Epithelial cell of esophagus (primary cell): ENCODE measurements at regions not wholly inside any gene's neighbourhood (a gene's known extent, or its start where the extent isn't known, plus 50 kb on each side); places are given as distances from the start of the nearest gene placed in this dataset.

Experiments
- DNase-seq: peaks from one replicate; pipeline ENCODE4 v3.0.0; 2010; ENCODE audit warnings: low read depth
- H3K4me3 ChIP-seq: 2 replicates; pipeline ENCODE4 v1.5.1; 2011; ENCODE audit warnings: mild to moderate bottlenecking, low read length, control low read depth
- TF ChIP-seq, protein P1 (sequence below): IDR thresholded peaks from 2 replicates; pipeline ENCODE4 v1.5.1; 2011; ENCODE audit warnings: low read depth, mild to moderate bottlenecking, low read length, control low read depth, inconsistent platforms; ENCODE audit not compliant: insufficient read depth; ENCODE audit errors: missing control alignments

- TF ChIP-seq, protein P1, sequence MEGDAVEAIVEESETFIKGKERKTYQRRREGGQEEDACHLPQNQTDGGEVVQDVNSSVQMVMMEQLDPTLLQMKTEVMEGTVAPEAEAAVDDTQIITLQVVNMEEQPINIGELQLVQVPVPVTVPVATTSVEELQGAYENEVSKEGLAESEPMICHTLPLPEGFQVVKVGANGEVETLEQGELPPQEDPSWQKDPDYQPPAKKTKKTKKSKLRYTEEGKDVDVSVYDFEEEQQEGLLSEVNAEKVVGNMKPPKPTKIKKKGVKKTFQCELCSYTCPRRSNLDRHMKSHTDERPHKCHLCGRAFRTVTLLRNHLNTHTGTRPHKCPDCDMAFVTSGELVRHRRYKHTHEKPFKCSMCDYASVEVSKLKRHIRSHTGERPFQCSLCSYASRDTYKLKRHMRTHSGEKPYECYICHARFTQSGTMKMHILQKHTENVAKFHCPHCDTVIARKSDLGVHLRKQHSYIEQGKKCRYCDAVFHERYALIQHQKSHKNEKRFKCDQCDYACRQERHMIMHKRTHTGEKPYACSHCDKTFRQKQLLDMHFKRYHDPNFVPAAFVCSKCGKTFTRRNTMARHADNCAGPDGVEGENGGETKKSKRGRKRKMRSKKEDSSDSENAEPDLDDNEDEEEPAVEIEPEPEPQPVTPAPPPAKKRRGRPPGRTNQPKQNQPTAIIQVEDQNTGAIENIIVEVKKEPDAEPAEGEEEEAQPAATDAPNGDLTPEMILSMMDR, result no peak
- DNase-seq, result no peak
- no peak overlapping the region for H3K4me3 ChIP-seq
Measured at GRCh38 chr4:38582889-38583470, 81.0 kb upstream of the KLF3 start.

DNA sequence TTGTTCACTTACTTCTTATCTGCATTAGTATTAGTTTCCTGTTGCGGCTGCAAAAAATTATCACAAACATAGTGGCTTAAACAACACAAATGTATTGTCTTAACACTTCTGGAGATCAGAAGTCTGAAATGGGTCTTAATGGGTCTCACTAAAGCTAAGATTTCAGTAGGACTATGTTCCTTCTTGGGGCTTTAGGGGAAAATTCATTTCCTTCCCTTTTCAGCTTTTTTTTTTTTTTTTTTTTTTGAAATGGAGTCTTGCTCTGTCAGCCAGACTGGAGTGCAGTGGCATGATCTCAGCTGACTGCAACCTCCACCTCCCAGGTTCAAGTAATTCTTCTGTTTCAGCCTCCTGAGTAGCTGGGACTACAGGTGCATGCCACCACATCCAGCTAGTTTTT lies 78.1 kb upstream of the KLF3 start:
- no peak for DNase-seq
- H3K4me3 ChIP-seq, result no peak overlapping the region
- TF ChIP-seq, protein P1, result no peak

- H3K4me3 ChIP-seq, result no peak overlapping the region
- DNase-seq, result no peak
- TF ChIP-seq, protein P1, result no peak
Measured at GRCh38 chr4:38587106-38587505, 76.9 kb upstream of the KLF3 start.

DNA sequence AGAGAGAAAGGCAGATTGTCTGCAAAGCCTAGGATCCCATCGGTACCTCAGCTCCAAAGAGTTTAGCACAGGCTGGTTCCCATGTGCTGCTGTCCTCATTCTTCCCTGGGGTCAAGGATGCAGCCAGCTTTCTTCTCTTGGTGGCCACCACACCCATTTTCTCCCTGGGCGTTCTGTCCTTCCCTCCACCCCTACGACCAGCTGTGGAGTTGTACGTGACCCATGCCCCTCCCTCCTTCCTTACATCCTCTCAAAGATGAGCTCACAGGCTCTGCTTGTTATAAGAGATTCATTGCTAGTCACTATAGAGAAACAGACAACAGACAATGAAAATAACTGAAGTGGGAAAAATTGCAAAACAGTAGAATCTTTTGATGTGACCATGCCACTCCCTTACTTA lies 74.0 kb upstream of the KLF3 start:
- TF ChIP-seq, protein P1, result no peak
- no peak overlapping the region for H3K4me3 ChIP-seq
- no peak for DNase-seq

DNA sequence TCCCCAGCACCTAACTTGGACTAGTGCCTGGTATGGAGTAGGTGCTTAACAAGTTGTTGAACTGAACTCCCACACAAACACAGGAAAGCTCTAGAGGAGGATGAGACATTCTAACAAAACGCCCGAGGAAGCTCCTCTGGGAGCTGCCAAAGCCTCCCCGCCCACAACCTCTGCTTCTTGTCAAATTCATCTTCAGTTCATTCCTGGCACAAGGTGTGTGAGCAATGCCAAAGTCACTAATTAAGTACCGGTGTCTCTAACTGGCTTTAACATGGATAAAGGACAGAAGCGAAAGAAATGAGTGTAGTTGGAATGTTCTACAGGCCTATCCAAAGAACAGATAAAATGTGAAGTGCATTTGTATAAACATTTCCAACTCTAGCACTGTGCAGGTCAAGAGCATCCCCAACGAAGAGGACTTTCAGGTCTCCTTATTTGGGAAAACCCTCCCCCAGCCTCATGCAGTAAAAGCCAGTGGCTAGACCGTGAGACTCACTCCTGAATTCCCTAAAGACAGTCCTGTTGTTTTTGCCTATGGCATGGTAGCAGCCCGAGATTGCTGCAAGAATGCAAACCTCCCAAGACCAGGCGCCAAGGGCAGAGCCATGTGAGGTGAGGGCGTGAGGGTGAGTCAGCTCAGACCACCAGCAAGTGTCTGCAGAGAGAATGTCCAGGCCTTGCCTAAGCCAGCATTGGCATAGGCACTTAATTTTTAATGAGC lies 72.2 kb upstream of the KLF3 start:
- H3K4me3 ChIP-seq, result no peak overlapping the region
- TF ChIP-seq, protein P1, result no peak
- peak; percentile 79 for DNase-seq

DNA sequence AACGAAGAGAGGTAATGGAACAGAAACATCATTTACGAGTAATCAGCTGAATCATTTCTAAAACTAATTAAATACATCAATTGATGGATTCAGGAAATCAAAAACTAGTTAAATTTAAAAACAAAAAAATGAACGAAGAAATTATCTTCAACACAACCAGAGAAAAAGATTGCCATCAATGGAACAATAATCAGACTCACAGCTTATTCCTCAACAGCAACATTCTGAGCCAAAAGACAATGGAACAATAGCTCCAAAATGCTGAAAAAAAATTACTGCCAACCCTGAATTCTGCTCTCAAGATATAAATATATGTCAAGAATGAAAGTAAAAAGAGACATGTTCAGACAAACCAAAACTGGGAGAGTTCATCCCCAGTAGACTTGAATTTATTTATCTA lies 65.5 kb upstream of the KLF3 start:
- no peak for DNase-seq
- no peak overlapping the region for H3K4me3 ChIP-seq
- TF ChIP-seq, protein P1, result no peak

GRCh38 chr4:38600575-38600974 lies 63.4 kb upstream of the KLF3 start:
- TF ChIP-seq, protein P1, result no peak
- H3K4me3 ChIP-seq, result no peak overlapping the region
- no peak for DNase-seq
